ENCODE measurements at regions not wholly inside any gene's neighbourhood (a gene's known extent, or its start where the extent isn't known, plus 50 kb on each side); places are given as distances from the start of the nearest gene placed in this dataset.

GRCh38 chr4:100079264-100079663 is 111.0 kb downstream of the DDIT4L start:
- Mint-ChIP-seq H3K36me3 (ENCODE audit: low read depth) (no peaks in the 10 kb centered on the region), H3K9me3 (peaks cover 13% of the 10 kb centered on the region), H3K27ac (peak overlapping the region; percentile 83), H3K27me3 (ENCODE audit: insufficient read depth) (no peaks in the 10 kb centered on the region), H3K4me3 (no peak overlapping the region), H3K4me1 (ENCODE audit: low read depth) (peaks cover 45% of the 10 kb centered on the region)
- intact Hi-C loops (cut with micrococcal nuclease): no loop called here
- DNase-seq (ENCODE audit: low spot score): no peak

- Mint-ChIP-seq H3K27me3 (ENCODE audit: insufficient read depth) (no peaks in the 10 kb centered on the region), H3K9me3 (peaks cover 13% of the 10 kb centered on the region), H3K4me3 (no peak overlapping the region), H3K27ac (no peak overlapping the region), H3K36me3 (ENCODE audit: low read depth) (no peaks in the 10 kb centered on the region), H3K4me1 (ENCODE audit: low read depth) (peaks cover 29% of the 10 kb centered on the region)
- no peak for DNase-seq (ENCODE audit: low spot score)
- intact Hi-C loops (cut with micrococcal nuclease): no loop called here
These were observed 113.5 kb downstream of the DDIT4L start for GRCh38 chr4:100076753-100077152.

- Mint-ChIP-seq H3K36me3 (ENCODE audit: low read depth) (no peaks in the 10 kb centered on the region), H3K27me3 (ENCODE audit: insufficient read depth) (no peaks in the 10 kb centered on the region), H3K4me3 (no peak overlapping the region), H3K4me1 (ENCODE audit: low read depth) (peaks cover 20% of the 10 kb centered on the region), H3K27ac (no peak overlapping the region), H3K9me3 (peaks cover 13% of the 10 kb centered on the region)
- DNase-seq (ENCODE audit: low spot score): no peak
- intact Hi-C loops (cut with micrococcal nuclease): no loop called here
These were observed 114.6 kb downstream of the DDIT4L start for GRCh38 chr4:100075486-100076270.

DNA sequence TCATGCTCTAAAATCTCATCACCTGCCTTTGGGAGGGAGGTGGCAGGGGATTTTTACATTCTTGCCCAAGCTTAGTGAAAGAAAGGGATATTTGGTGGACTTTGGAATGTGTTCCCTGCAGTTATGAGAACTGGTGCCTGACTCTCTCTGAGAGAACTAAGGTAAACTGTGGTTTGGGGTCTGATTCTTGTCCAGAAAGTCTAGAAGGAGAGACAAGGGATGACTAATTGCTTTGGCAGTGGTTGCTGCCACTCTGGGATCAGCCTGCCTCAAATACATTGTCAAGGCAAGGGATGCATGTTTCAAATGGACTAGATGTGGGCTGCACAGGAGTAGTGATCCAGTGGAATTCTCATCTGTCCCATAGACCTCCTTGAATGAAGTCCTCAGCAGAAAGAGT is 115.2 kb downstream of the DDIT4L start:
- H3K36me3 Mint-ChIP-seq (ENCODE audit: low read depth): no peaks in the 10 kb centered on the region
- peaks cover 14% of the 10 kb centered on the region for H3K4me1 Mint-ChIP-seq (ENCODE audit: low read depth)
- no peak for DNase-seq (ENCODE audit: low spot score)
- H3K9me3 Mint-ChIP-seq: peaks cover 13% of the 10 kb centered on the region
- no peak overlapping the region for H3K4me3 Mint-ChIP-seq
- H3K27me3 Mint-ChIP-seq (ENCODE audit: insufficient read depth): no peaks in the 10 kb centered on the region
- intact Hi-C loops (cut with micrococcal nuclease): no loop called here
- H3K27ac Mint-ChIP-seq: no peak overlapping the region

DNA sequence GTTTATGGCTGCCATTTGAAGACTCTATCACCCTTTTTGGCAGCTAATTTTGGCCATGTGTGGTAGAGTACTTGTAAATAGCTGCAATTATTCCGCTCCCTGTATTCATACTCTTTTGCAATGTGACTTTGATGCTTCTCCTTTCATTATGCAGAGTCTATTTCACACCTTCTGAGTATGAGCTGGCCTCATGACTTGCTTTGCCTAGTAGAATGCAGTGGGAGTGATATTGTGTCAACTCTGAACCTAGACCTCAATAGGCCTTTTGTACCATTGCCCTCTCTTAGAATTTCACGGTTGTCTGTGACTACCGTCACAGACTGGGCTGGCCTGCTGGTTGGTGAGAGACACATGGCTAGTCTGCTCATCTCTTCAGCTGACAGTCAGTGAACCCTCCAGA is 118.8 kb downstream of the DDIT4L start:
- H3K27me3 Mint-ChIP-seq (ENCODE audit: insufficient read depth): no peaks in the 10 kb centered on the region
- intact Hi-C loops (cut with micrococcal nuclease): no loop called here
- DNase-seq (ENCODE audit: low spot score): no peak
- no peaks in the 10 kb centered on the region for H3K36me3 Mint-ChIP-seq (ENCODE audit: low read depth)
- no peak overlapping the region for H3K27ac Mint-ChIP-seq
- no peaks in the 10 kb centered on the region for H3K4me1 Mint-ChIP-seq (ENCODE audit: low read depth)
- H3K4me3 Mint-ChIP-seq: no peak overlapping the region
- H3K9me3 Mint-ChIP-seq: peaks cover 8% of the 10 kb centered on the region

DNA sequence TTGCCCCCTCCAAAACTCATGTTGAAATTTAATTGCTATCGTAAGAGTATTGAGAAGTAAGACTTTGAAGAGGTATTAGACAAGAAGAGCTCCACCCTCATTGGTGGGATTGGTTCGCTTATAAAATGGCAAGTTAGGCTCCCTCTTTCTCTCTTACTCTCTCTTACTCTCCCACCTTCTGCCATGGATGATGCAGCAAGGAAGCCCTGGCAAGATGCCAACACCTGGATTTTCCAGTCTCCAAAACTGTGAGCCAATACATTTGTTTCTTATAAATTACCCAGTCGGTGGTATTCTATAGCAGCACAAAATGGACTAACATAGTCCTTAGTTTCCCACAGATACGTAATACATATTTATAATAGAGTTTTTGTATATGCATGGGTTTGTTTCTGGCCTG is 119.4 kb downstream of the DDIT4L start:
- Mint-ChIP-seq H3K4me3 (no peak overlapping the region), H3K27me3 (ENCODE audit: insufficient read depth) (no peaks in the 10 kb centered on the region), H3K4me1 (ENCODE audit: low read depth) (no peaks in the 10 kb centered on the region), H3K27ac (no peak overlapping the region), H3K36me3 (ENCODE audit: low read depth) (no peaks in the 10 kb centered on the region), H3K9me3 (peaks cover 6% of the 10 kb centered on the region)
- no peak for DNase-seq (ENCODE audit: low spot score)
- intact Hi-C loops (cut with micrococcal nuclease): no loop called here

GRCh38 chr4:100069207-100069606 is 119.1 kb upstream of the H2AZ1 start:
- Mint-ChIP-seq H3K4me3 (no peak overlapping the region), H3K27ac (no peak overlapping the region), H3K9me3 (no peaks in the 10 kb centered on the region), H3K4me1 (ENCODE audit: low read depth) (no peaks in the 10 kb centered on the region), H3K36me3 (ENCODE audit: low read depth) (no peaks in the 10 kb centered on the region), H3K27me3 (ENCODE audit: insufficient read depth) (peaks cover 2% of the 10 kb centered on the region)
- DNase-seq (ENCODE audit: low spot score): no peak
- intact Hi-C loops (cut with micrococcal nuclease): no loop called here

GRCh38 chr4:100067255-100067654 is 117.2 kb upstream of the H2AZ1 start:
- DNase-seq (ENCODE audit: low spot score): no peak
- peaks cover 5% of the 10 kb centered on the region for H3K4me1 Mint-ChIP-seq (ENCODE audit: low read depth)
- no peaks in the 10 kb centered on the region for H3K9me3 Mint-ChIP-seq
- H3K27ac Mint-ChIP-seq: no peak overlapping the region
- no peaks in the 10 kb centered on the region for H3K36me3 Mint-ChIP-seq (ENCODE audit: low read depth)
- no peak overlapping the region for H3K4me3 Mint-ChIP-seq
- intact Hi-C loops (cut with micrococcal nuclease): no loop called here
- H3K27me3 Mint-ChIP-seq (ENCODE audit: insufficient read depth): peaks cover 2% of the 10 kb centered on the region

- no peak for DNase-seq (ENCODE audit: low spot score)
- H3K4me3 Mint-ChIP-seq: no peak overlapping the region
- no peaks in the 10 kb centered on the region for H3K36me3 Mint-ChIP-seq (ENCODE audit: low read depth)
- peaks cover 3% of the 10 kb centered on the region for H3K27me3 Mint-ChIP-seq (ENCODE audit: insufficient read depth)
- H3K27ac Mint-ChIP-seq: no peak overlapping the region
- intact Hi-C loops (cut with micrococcal nuclease): no loop called here
- no peaks in the 10 kb centered on the region for H3K9me3 Mint-ChIP-seq
- H3K4me1 Mint-ChIP-seq (ENCODE audit: low read depth): peaks cover 5% of the 10 kb centered on the region
These were observed 113.3 kb upstream of the H2AZ1 start for GRCh38 chr4:100063355-100063754.

DNA sequence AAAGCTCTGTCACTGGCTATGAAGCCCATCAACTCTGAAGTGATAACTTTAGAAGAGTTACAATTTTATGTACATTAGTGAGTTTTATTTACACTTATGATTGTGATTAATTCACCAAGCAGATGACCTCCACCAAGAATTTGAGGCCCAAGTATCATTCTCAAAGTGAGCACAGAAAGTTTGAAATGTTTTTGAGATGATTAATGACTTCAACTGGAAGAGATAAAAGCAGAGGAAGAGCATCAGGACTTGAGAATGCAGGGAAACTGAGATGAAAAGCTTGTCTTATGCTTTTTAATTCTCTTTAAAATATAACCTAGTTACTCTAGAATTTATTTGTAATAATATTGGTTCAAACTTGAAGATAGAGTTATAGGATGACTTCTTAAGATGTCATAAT is 112.8 kb upstream of the H2AZ1 start:
- no peak overlapping the region for H3K27ac Mint-ChIP-seq
- H3K4me1 Mint-ChIP-seq (ENCODE audit: low read depth): peaks cover 5% of the 10 kb centered on the region
- H3K4me3 Mint-ChIP-seq: no peak overlapping the region
- no peaks in the 10 kb centered on the region for H3K9me3 Mint-ChIP-seq
- intact Hi-C loops (cut with micrococcal nuclease): no loop called here
- DNase-seq (ENCODE audit: low spot score): no peak
- peaks cover 3% of the 10 kb centered on the region for H3K27me3 Mint-ChIP-seq (ENCODE audit: insufficient read depth)
- no peaks in the 10 kb centered on the region for H3K36me3 Mint-ChIP-seq (ENCODE audit: low read depth)

DNA sequence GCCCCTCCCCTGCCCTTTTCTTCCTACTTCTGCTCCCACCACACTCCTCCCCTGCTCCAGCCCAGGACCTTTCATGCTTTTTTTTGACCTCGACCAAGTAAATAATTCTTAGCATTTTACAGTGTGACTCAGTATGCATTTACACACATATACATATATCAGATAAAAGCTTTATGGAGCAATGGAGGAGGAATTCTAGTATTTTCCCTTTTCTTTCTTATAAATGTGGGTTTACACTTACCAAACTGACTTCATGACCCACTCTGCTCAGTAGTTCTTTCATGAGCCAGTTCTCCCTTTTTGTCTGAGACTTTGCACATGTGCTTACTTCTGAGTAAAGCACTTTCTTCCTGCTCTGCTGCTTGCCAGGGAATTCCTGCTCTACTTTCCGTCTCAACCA is 111.8 kb upstream of the H2AZ1 start:
- Mint-ChIP-seq H3K27ac (no peak overlapping the region), H3K36me3 (ENCODE audit: low read depth) (no peaks in the 10 kb centered on the region), H3K4me3 (no peak overlapping the region), H3K4me1 (ENCODE audit: low read depth) (peaks cover 5% of the 10 kb centered on the region), H3K27me3 (ENCODE audit: insufficient read depth) (peaks cover 3% of the 10 kb centered on the region), H3K9me3 (no peaks in the 10 kb centered on the region)
- no peak for DNase-seq (ENCODE audit: low spot score)
- intact Hi-C loops (cut with micrococcal nuclease): no loop called here

GRCh38 chr4:100060765-100061416 is 110.8 kb upstream of the H2AZ1 start:
- H3K27ac Mint-ChIP-seq: no peak overlapping the region
- H3K4me1 Mint-ChIP-seq (ENCODE audit: low read depth): peaks cover 5% of the 10 kb centered on the region
- no peaks in the 10 kb centered on the region for H3K9me3 Mint-ChIP-seq
- no peaks in the 10 kb centered on the region for H3K36me3 Mint-ChIP-seq (ENCODE audit: low read depth)
- H3K4me3 Mint-ChIP-seq: no peak overlapping the region
- no peak for DNase-seq (ENCODE audit: low spot score)
- peaks cover 6% of the 10 kb centered on the region for H3K27me3 Mint-ChIP-seq (ENCODE audit: insufficient read depth)
- intact Hi-C loops (cut with micrococcal nuclease): no loop called here

GRCh38 chr4:100059467-100059866 is 109.4 kb upstream of the H2AZ1 start:
- H3K27me3 Mint-ChIP-seq (ENCODE audit: insufficient read depth): peaks cover 8% of the 10 kb centered on the region
- no peak overlapping the region for H3K27ac Mint-ChIP-seq
- peaks cover 5% of the 10 kb centered on the region for H3K4me1 Mint-ChIP-seq (ENCODE audit: low read depth)
- H3K36me3 Mint-ChIP-seq (ENCODE audit: low read depth): no peaks in the 10 kb centered on the region
- intact Hi-C loops (cut with micrococcal nuclease): no loop called here
- no peak overlapping the region for H3K4me3 Mint-ChIP-seq
- H3K9me3 Mint-ChIP-seq: no peaks in the 10 kb centered on the region
- DNase-seq (ENCODE audit: low spot score): no peak

All from activated T-helper 1 cell treated with anti-CD3 and anti-CD28 coated beads, Interleukin-12 subunit alpha, Interleukin-12 subunit beta, Interleukin-2, Interleukin-4 antibody, amounts not matched to agents 30 ng/mL and 10 ng/mL and 1 ng/mL, durations not matched to agents 14 hours and 24 hours and 36 hours (primary cell).